GM18505 (cell line): ENCODE measurements at regions not wholly inside any gene's neighbourhood (a gene's known extent, or its start where the extent isn't known, plus 50 kb on each side); places are given as distances from the start of the nearest gene placed in this dataset.

Experiments used
- ATAC-seq: cut with Tn5 transposase; IDR thresholded peaks from one replicate; pipeline ENCODE4 v1.9.1; 2021; ENCODE audit not compliant: unreplicated experiment
- POLR2A ChIP-seq: IDR thresholded peaks from 4 replicates; pipeline ENCODE4 v1.6.1; 2011; ENCODE audit warnings: borderline replicate concordance; ENCODE audit not compliant: insufficient read depth, insufficient read length; ENCODE audit errors: extremely low read depth

GRCh38 chr11:92546603-92547002, 322.0 kb downstream of the FAT3 start:
- no peak for ATAC-seq
- no peak for TF ChIP-seq POLR2A

- ATAC-seq = no peak
- no peak for TF ChIP-seq POLR2A
These were observed 325.8 kb downstream of the FAT3 start for GRCh38 chr11:92550411-92550810.

- ATAC-seq = no peak
These were observed 326.3 kb downstream of the FAT3 start for GRCh38 chr11:92550871-92551270.

GRCh38 chr11:92552942-92553341, 328.3 kb downstream of the FAT3 start:
- TF ChIP-seq POLR2A = no peak
- no peak for ATAC-seq

More at GRCh38 chr11:92550871-92551270, 326.3 kb downstream of the FAT3 start:
- TF ChIP-seq POLR2A = no peak

GRCh38 chr11:92554688-92555087, 330.1 kb downstream of the FAT3 start:
- ATAC-seq = no peak
- no peak for TF ChIP-seq POLR2A

- no peak for TF ChIP-seq POLR2A
- ATAC-seq = no peak
These were observed 331.8 kb downstream of the FAT3 start for GRCh38 chr11:92556431-92556830.

- TF ChIP-seq POLR2A = no peak
- no peak for ATAC-seq
These were observed 333.3 kb downstream of the FAT3 start for GRCh38 chr11:92557879-92558278.

GRCh38 chr11:92558323-92558722, 333.7 kb downstream of the FAT3 start:
- ATAC-seq = no peak
- TF ChIP-seq POLR2A = no peak

GRCh38 chr11:92569726-92570125, 345.1 kb downstream of the FAT3 start:
- no peak for ATAC-seq
- TF ChIP-seq POLR2A = no peak

GRCh38 chr11:92572559-92572958, 347.9 kb downstream of the FAT3 start:
- no peak for TF ChIP-seq POLR2A
- no peak for ATAC-seq

GRCh38 chr11:92576315-92576714, 351.7 kb downstream of the FAT3 start:
- ATAC-seq = no peak
- TF ChIP-seq POLR2A = no peak

- TF ChIP-seq POLR2A = no peak
- no peak for ATAC-seq
These were observed 356.3 kb downstream of the FAT3 start for GRCh38 chr11:92580908-92581307.

- TF ChIP-seq POLR2A = no peak
- no peak for ATAC-seq
These were observed 363.8 kb downstream of the FAT3 start for GRCh38 chr11:92588393-92588792.

- no peak for TF ChIP-seq POLR2A
- no peak for ATAC-seq
These were observed 364.9 kb downstream of the FAT3 start for GRCh38 chr11:92589512-92589911.

GRCh38 chr11:92591521-92591920, 366.9 kb downstream of the FAT3 start:
- no peak for TF ChIP-seq POLR2A
- ATAC-seq = no peak
